ENCODE measurements at regions not wholly inside any gene's neighbourhood (a gene's known extent, or its start where the extent isn't known, plus 50 kb on each side); places are given as distances from the start of the nearest gene placed in this dataset.
"Not testable (repeated sequence)": the region's sequence is repeated elsewhere in the genome, so short reads cannot be mapped to it uniquely, and the experiment has no call there.

- DNase-seq: no peak
These were observed 97.2 kb upstream of the GLI2 start for GRCh38 chr2:120638450-120638849.

GRCh38 chr2:120641366-120641771, 94.3 kb upstream of the GLI2 start:
- DNase-seq: no peak

- no peak for DNase-seq
These were observed 93.0 kb upstream of the GLI2 start for GRCh38 chr2:120642646-120643045.

- DNase-seq: no peak
These were observed 88.7 kb upstream of the GLI2 start for GRCh38 chr2:120646994-120647393.

GRCh38 chr2:120647487-120647886, 88.2 kb upstream of the GLI2 start:
- no peak for DNase-seq

GRCh38 chr2:120649381-120649780, 86.3 kb upstream of the GLI2 start:
- DNase-seq: not testable (repeated sequence)

- no peak for DNase-seq
These were observed 85.5 kb upstream of the GLI2 start for GRCh38 chr2:120650022-120650644.

GRCh38 chr2:120651818-120652217, 83.8 kb upstream of the GLI2 start:
- no peak for DNase-seq

GRCh38 chr2:120653046-120653445, 82.6 kb upstream of the GLI2 start:
- DNase-seq: no peak

GRCh38 chr2:120653871-120654270, 81.8 kb upstream of the GLI2 start:
- no peak for DNase-seq

GRCh38 chr2:120654381-120655134, 81.1 kb upstream of the GLI2 start:
- no peak for DNase-seq

- DNase-seq: no peak
These were observed 79.3 kb upstream of the GLI2 start for GRCh38 chr2:120656273-120656950.

GRCh38 chr2:120658042-120658769, 77.5 kb upstream of the GLI2 start:
- no peak for DNase-seq

- no peak for DNase-seq
These were observed 76.9 kb upstream of the GLI2 start for GRCh38 chr2:120658770-120659158.

GRCh38 chr2:120659275-120659977, 76.2 kb upstream of the GLI2 start:
- no peak for DNase-seq

- DNase-seq: no peak
These were observed 75.5 kb upstream of the GLI2 start for GRCh38 chr2:120660056-120660694.

- DNase-seq: no peak
These were observed 74.8 kb upstream of the GLI2 start for GRCh38 chr2:120660771-120661459.

GRCh38 chr2:120661551-120661950, 74.1 kb upstream of the GLI2 start:
- no peak for DNase-seq

GRCh38 chr2:120662046-120662445, 73.6 kb upstream of the GLI2 start:
- no peak for DNase-seq

- DNase-seq: no peak
These were observed 72.9 kb upstream of the GLI2 start for GRCh38 chr2:120662746-120663145.

- DNase-seq: no peak
These were observed 69.2 kb upstream of the GLI2 start for GRCh38 chr2:120666433-120666832.

- no peak for DNase-seq
These were observed 67.7 kb upstream of the GLI2 start for GRCh38 chr2:120667981-120668380.

Data from activated CD4-positive, alpha-beta T cell treated with anti-CD3 and anti-CD28 coated beads for 48 hours (primary cell).